Uterus (tissue), 3 donors: ENCODE measurements at regions not wholly inside any gene's neighbourhood (a gene's known extent, or its start where the extent isn't known, plus 50 kb on each side); places are given as distances from the start of the nearest gene placed in this dataset.
"Not testable (repeated sequence)": the region's sequence is repeated elsewhere in the genome, so short reads cannot be mapped to it uniquely, and the experiment has no call there.

Source experiments
- DNase-seq, 2 donors: peaks; one replicate each; pipeline ENCODE4 v3.0.0-alpha.2; 2019 to 2020
- H3K27ac ChIP-seq, 2 donors: fragments of 200-600 bp; sonication (generic); 1 replicate in 1 of 2; 2 replicates in 1 of 2; pipeline ENCODE4 v1.5.1; 2016 to 2018
- H3K27me3 ChIP-seq, 2 donors: fragments of 200-600 bp; sonication (generic); one replicate each; pipeline ENCODE4 v1.5.1; 2018 to 2019; ENCODE audit warnings: control low read depth in 1 of 2
- H3K36me3 ChIP-seq, 2 donors: fragments of 200-600 bp; sonication (generic); one replicate each; pipeline ENCODE4 v1.5.1; 2019; ENCODE audit warnings: control low read depth in 1 of 2
- H3K4me1 ChIP-seq, 2 donors: fragments of 200-600 bp; sonication (generic); one replicate each; pipeline ENCODE4 v1.5.1; 2018 to 2019; ENCODE audit warnings: control low read depth in 1 of 2
- H3K4me3 ChIP-seq, 2 donors: fragments of 200-600 bp; sonication (generic); 1 replicate in 1 of 2; 2 replicates in 1 of 2; pipeline ENCODE4 v1.5.1; 2018 to 2019; ENCODE audit warnings: mild to moderate bottlenecking in 1 of 2
- H3K9me3 ChIP-seq, 2 donors: fragments of 200-600 bp; sonication (generic); one replicate each; pipeline ENCODE4 v1.5.1; 2019; ENCODE audit warnings: control low read depth in 1 of 2
- CTCF ChIP-seq, 4 experiments: fragments of 200-600 bp in 2 of 4; fragments of 450-650 bp in 2 of 4; sonication (generic) in 2 of 4; IDR thresholded peaks; one replicate each; pipeline ENCODE4 v1.5.1; 2016 to 2019; ENCODE audit warnings: antibody characterized with exemption in 4 of 4, mild to moderate bottlenecking in 2 of 4, moderate library complexity in 1 of 4
- POLR2A ChIP-seq, 2 donors: fragments of 450-650 bp; IDR thresholded peaks; one replicate each; pipeline ENCODE4 v1.6.1; 2016; ENCODE audit warnings: antibody characterized with exemption in 2 of 2, mild to moderate bottlenecking in 1 of 2, moderate library complexity in 1 of 2
- intact Hi-C: fragments of 100-400 bp; cut with DNase I; formaldehyde crosslinking; loops from one replicate; pipeline ENCODE4 v1.15.1; 2023; ENCODE audit warnings: low total_unique reads
- donor health status: DM: yes; HTN: yes; CAD: no.

- no peak for TF ChIP-seq CTCF (IDR thresholded peaks at IDR 0.05)
- no peak for TF ChIP-seq POLR2A (IDR thresholded peaks at IDR 0.05)
- Histone ChIP-seq H3K9me3 (peaks cover 0 to 3% of the 10 kb centered on the region in 2 donors), H3K4me1 (no peaks in the 10 kb centered on the region), H3K4me3 (no peak overlapping the region), H3K27ac (no peak overlapping the region), H3K27me3 (no peaks in the 10 kb centered on the region), H3K36me3 (no peaks in the 10 kb centered on the region)
- intact Hi-C loops: no loop called here
- no peak for DNase-seq
These were observed 626.0 kb downstream of the ADCYAP1 start for GRCh38 chr18:1530650-1531049.

DNA sequence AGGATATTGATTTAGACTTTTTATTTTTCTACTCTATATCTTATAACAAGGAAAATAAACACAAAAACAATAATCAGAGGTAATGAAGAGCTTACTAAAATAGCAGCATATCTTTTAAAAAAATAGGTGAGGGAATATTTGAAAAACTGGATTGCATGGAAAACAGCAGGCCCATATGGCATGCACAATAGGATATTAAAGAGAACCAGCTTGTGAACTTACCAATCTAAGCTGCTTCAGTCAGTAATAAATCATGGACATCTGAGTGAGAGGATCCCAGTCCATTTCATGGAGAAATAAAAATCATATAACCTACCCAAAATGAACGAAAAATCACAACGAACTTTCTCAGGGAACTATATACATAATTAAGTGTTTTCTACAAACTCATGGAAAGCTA, 634.6 kb downstream of the ADCYAP1 start:
- no peak for DNase-seq
- Histone ChIP-seq H3K27ac (no peak overlapping the region), H3K4me1 (no peaks in the 10 kb centered on the region), H3K36me3 (no peaks in the 10 kb centered on the region), H3K27me3 (no peaks in the 10 kb centered on the region), H3K4me3 (no peak overlapping the region), H3K9me3 (no peaks in the 10 kb centered on the region)
- intact Hi-C loops: no loop called here
- TF ChIP-seq CTCF (IDR thresholded peaks at IDR 0.05) (no peak), POLR2A (IDR thresholded peaks at IDR 0.05) (no peak)

DNA sequence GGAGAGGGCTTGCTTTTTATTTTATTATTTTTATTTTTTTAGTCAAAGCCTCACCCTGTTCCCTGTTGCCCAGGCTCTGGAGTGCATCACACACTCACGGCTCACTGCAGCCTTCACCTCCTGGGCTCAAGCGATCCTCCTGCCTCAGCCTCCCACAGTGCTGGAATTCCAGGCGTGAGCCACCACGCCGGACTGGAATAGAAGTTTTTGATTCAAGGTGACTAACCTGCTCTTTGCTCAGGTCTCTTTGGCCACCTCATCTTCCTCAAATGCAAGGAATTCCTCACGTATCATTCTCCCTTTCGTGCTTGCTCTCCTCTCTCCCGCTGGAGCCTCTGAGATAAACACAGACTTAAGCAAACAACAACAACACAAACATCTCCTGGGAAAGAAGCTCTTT, 636.8 kb downstream of the ADCYAP1 start:
- Histone ChIP-seq H3K4me3 (no peak overlapping the region), H3K9me3 (no peaks in the 10 kb centered on the region), H3K27ac (no peak overlapping the region), H3K36me3 (no peaks in the 10 kb centered on the region), H3K4me1 (no peaks in the 10 kb centered on the region), H3K27me3 (no peaks in the 10 kb centered on the region)
- DNase-seq: no peak
- TF ChIP-seq CTCF (IDR thresholded peaks at IDR 0.05) (no peak), POLR2A (IDR thresholded peaks at IDR 0.05) (no peak)
- intact Hi-C loops: no loop called here

DNA sequence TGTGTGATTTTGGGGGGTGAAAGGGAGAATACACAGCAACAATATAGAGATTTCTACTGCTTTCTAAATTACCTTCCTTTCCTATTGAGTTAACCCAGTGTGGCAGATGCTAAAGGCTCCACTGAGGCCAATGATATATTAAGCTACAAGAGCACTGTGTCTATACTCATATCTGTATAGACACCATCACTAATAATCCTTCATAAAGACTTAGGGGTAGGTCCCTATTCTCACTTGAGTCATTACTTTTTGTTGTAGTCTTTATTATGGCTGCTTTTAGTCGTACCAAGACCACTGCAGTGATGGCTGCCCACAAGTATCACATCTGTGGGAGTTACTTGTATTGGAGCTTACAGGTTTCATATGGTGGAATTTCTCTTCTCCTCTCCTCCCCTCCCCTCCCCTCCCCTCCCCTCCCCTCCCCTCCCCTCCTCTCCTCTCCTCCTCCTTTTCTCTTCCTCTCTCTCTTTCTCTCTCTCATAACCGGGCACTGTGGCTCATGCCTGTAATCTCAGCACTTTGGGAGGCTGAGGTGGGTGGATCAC, 637.6 kb downstream of the ADCYAP1 start:
- no peaks in the 10 kb centered on the region for H3K4me1 ChIP-seq
- no peak overlapping the region for H3K4me3 ChIP-seq
- H3K9me3 ChIP-seq: no peaks in the 10 kb centered on the region
- no peak overlapping the region for H3K27ac ChIP-seq
- DNase-seq: no peak
- intact Hi-C loops: no loop called here
- H3K36me3 ChIP-seq: no peaks in the 10 kb centered on the region
- H3K27me3 ChIP-seq: no peaks in the 10 kb centered on the region
- no peak for TF ChIP-seq POLR2A (IDR thresholded peaks at IDR 0.05)
- no peak for TF ChIP-seq CTCF (IDR thresholded peaks at IDR 0.05)

DNA sequence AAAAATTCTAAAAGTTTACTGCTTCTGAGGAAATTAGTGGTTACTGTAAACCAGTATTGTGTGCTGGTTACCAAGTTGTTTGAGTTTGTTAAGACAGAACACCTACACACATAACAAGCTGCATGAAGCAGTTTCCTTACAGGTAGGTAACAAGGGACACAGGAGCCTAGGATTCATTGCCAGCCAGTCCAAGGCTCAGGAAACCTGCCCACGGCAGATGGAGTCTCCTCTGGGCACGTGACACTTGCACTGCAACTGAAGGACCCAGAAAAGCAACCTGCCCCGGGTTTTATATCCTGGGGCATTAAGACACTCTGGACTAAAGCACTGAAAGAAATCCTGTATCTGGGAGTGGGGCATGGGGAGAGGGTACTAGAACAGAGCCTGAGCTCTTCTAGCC, 639.3 kb downstream of the ADCYAP1 start:
- no peak overlapping the region for H3K4me3 ChIP-seq
- H3K9me3 ChIP-seq: no peaks in the 10 kb centered on the region
- H3K36me3 ChIP-seq: no peaks in the 10 kb centered on the region
- H3K27me3 ChIP-seq: no peaks in the 10 kb centered on the region
- H3K4me1 ChIP-seq: no peaks in the 10 kb centered on the region
- intact Hi-C loops: no loop called here
- no peak for DNase-seq
- no peak overlapping the region for H3K27ac ChIP-seq
- TF ChIP-seq CTCF (IDR thresholded peaks at IDR 0.05) (no peak), POLR2A (IDR thresholded peaks at IDR 0.05) (no peak)

DNA sequence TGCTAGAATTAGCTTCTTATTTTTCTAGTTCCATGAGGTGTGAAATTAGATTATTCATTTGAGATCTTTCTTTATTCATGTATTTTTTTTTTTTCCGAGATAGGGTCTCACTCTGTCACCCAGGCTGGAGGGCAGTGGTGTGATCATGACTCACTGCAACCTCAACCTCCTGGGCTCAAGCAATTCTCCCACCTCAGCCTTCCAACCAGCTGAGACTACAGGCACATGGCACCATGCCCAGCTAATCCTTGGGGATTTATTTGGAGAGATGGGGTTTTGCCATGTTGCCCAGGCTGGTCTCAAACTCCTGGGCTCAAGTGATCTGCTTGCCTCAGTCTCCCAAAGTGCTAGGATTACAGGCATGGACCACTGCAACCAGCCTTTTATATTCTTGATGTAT, 653.0 kb downstream of the ADCYAP1 start:
- H3K9me3 ChIP-seq, H3K4me1 ChIP-seq, H3K36me3 ChIP-seq, DNase-seq, intact Hi-C loops, H3K27ac ChIP-seq, H3K4me3 ChIP-seq, H3K27me3 ChIP-seq: not testable (repeated sequence)
